ENCODE measurements at regions not wholly inside any gene's neighbourhood (a gene's known extent, or its start where the extent isn't known, plus 50 kb on each side); places are given as distances from the start of the nearest gene placed in this dataset.

GRCh38 chr13:40190641-40191100 is 475.8 kb downstream of the FOXO1 start:
- TF ChIP-seq, protein P1, sequence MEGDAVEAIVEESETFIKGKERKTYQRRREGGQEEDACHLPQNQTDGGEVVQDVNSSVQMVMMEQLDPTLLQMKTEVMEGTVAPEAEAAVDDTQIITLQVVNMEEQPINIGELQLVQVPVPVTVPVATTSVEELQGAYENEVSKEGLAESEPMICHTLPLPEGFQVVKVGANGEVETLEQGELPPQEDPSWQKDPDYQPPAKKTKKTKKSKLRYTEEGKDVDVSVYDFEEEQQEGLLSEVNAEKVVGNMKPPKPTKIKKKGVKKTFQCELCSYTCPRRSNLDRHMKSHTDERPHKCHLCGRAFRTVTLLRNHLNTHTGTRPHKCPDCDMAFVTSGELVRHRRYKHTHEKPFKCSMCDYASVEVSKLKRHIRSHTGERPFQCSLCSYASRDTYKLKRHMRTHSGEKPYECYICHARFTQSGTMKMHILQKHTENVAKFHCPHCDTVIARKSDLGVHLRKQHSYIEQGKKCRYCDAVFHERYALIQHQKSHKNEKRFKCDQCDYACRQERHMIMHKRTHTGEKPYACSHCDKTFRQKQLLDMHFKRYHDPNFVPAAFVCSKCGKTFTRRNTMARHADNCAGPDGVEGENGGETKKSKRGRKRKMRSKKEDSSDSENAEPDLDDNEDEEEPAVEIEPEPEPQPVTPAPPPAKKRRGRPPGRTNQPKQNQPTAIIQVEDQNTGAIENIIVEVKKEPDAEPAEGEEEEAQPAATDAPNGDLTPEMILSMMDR (IDR thresholded peaks at IDR 0.05 in 8 of 11, conservative IDR thresholded peaks at IDR 0.05 in 3 of 11), result no peak
- no peak for TF ChIP-seq POLR2A (IDR thresholded peaks at IDR 0.05)
- peak in 1 of 3 donors; percentile 55 for TF ChIP-seq POLR2AphosphoS5 (IDR thresholded peaks at IDR 0.05)
